ENCODE measurements at regions not wholly inside any gene's neighbourhood (a gene's known extent, or its start where the extent isn't known, plus 50 kb on each side); places are given as distances from the start of the nearest gene placed in this dataset.

DNA sequence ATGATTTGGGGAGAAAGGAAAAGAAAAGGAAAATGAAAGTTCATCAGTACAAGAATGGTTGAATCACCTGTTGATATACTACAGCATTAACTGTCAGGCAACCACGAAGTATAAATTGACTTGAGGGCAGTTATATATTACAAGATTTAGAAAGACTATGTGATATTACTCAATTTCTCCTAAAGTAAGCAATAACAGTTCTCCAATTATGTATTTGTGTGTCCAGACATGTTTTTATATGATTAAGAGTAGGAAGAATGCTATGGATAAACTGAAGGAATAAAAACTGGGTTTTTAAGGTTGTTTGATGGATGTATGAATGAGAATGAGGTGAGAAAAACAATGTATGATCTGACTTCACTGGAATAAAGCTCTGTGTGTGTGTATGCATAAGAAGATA is 2234.4 kb downstream of the ARAP2 start:
- H3K27ac Mint-ChIP-seq, result no peak overlapping the region
- no peaks in the 10 kb centered on the region for H3K4me1 Mint-ChIP-seq
- TF ChIP-seq, protein P1, sequence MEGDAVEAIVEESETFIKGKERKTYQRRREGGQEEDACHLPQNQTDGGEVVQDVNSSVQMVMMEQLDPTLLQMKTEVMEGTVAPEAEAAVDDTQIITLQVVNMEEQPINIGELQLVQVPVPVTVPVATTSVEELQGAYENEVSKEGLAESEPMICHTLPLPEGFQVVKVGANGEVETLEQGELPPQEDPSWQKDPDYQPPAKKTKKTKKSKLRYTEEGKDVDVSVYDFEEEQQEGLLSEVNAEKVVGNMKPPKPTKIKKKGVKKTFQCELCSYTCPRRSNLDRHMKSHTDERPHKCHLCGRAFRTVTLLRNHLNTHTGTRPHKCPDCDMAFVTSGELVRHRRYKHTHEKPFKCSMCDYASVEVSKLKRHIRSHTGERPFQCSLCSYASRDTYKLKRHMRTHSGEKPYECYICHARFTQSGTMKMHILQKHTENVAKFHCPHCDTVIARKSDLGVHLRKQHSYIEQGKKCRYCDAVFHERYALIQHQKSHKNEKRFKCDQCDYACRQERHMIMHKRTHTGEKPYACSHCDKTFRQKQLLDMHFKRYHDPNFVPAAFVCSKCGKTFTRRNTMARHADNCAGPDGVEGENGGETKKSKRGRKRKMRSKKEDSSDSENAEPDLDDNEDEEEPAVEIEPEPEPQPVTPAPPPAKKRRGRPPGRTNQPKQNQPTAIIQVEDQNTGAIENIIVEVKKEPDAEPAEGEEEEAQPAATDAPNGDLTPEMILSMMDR (IDR thresholded peaks at IDR 0.05; ENCODE audit: unreplicated experiment in 3 of 3), result no peak
- no peaks in the 10 kb centered on the region for H3K36me3 Mint-ChIP-seq (ENCODE audit: low read depth)
- H3K27me3 Mint-ChIP-seq (ENCODE audit: low read depth), result no peaks in the 10 kb centered on the region
- H3K9me3 Mint-ChIP-seq, result no peaks in the 10 kb centered on the region
- no peak overlapping the region for H3K4me3 Mint-ChIP-seq

GRCh38 chr4:34010751-34011519 is 2233.4 kb downstream of the ARAP2 start:
- TF ChIP-seq, protein P1 (IDR thresholded peaks at IDR 0.05; ENCODE audit: unreplicated experiment in 3 of 3), result no peak
- H3K27me3 Mint-ChIP-seq (ENCODE audit: low read depth), result no peaks in the 10 kb centered on the region

GRCh38 chr4:34035225-34035624 is 2209.1 kb downstream of the ARAP2 start:
- no peaks in the 10 kb centered on the region for H3K27me3 Mint-ChIP-seq (ENCODE audit: low read depth)
- no peak overlapping the region for H3K4me3 Mint-ChIP-seq
- TF ChIP-seq, protein P1 (IDR thresholded peaks at IDR 0.05; ENCODE audit: unreplicated experiment in 3 of 3), result no peak
- no peaks in the 10 kb centered on the region for H3K36me3 Mint-ChIP-seq (ENCODE audit: low read depth)
- no peaks in the 10 kb centered on the region for H3K9me3 Mint-ChIP-seq
- H3K27ac Mint-ChIP-seq, result no peak overlapping the region
- H3K4me1 Mint-ChIP-seq, result no peaks in the 10 kb centered on the region

More at GRCh38 chr4:34010751-34011519, 2233.4 kb downstream of the ARAP2 start:
- Mint-ChIP-seq H3K4me1 (no peaks in the 10 kb centered on the region), H3K9me3 (no peaks in the 10 kb centered on the region), H3K36me3 (ENCODE audit: low read depth) (no peaks in the 10 kb centered on the region), H3K27ac (no peak overlapping the region), H3K4me3 (no peak overlapping the region)

DNA sequence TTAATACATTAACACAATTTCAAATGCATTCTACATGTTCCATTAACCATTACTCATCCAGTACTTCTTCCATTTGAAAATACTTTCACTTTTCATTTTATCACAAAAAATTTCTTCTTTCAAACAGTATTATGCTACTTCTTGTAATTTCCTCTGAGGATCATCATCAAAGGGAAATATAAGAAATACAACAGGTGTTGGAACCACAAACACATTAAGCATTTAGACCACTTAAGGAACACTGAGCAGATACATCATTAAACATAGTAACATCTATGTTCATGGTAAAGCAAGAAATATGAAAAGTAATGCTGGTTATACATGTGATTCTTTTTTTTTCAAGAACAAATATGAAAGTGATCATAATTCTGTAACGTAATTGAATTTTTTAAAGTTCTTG is 2207.0 kb downstream of the ARAP2 start:
- no peaks in the 10 kb centered on the region for H3K4me1 Mint-ChIP-seq
- TF ChIP-seq, protein P1 (IDR thresholded peaks at IDR 0.05; ENCODE audit: unreplicated experiment in 3 of 3), result no peak
- no peaks in the 10 kb centered on the region for H3K36me3 Mint-ChIP-seq (ENCODE audit: low read depth)
- no peak overlapping the region for H3K27ac Mint-ChIP-seq
- no peak overlapping the region for H3K4me3 Mint-ChIP-seq
- no peaks in the 10 kb centered on the region for H3K27me3 Mint-ChIP-seq (ENCODE audit: low read depth)
- H3K9me3 Mint-ChIP-seq, result no peaks in the 10 kb centered on the region

GRCh38 chr4:34039766-34040165 is 2204.5 kb downstream of the ARAP2 start:
- no peaks in the 10 kb centered on the region for H3K27me3 Mint-ChIP-seq (ENCODE audit: low read depth)
- no peaks in the 10 kb centered on the region for H3K4me1 Mint-ChIP-seq
- H3K4me3 Mint-ChIP-seq, result no peak overlapping the region
- H3K9me3 Mint-ChIP-seq, result no peaks in the 10 kb centered on the region
- TF ChIP-seq, protein P1 (IDR thresholded peaks at IDR 0.05; ENCODE audit: unreplicated experiment in 3 of 3), result no peak
- no peaks in the 10 kb centered on the region for H3K36me3 Mint-ChIP-seq (ENCODE audit: low read depth)
- no peak overlapping the region for H3K27ac Mint-ChIP-seq

GRCh38 chr4:34043131-34043530 is 2201.2 kb downstream of the ARAP2 start:
- H3K4me1 Mint-ChIP-seq, result no peaks in the 10 kb centered on the region
- H3K27ac Mint-ChIP-seq, result no peak overlapping the region
- TF ChIP-seq, protein P1 (IDR thresholded peaks at IDR 0.05; ENCODE audit: unreplicated experiment in 3 of 3), result no peak
- H3K9me3 Mint-ChIP-seq, result no peaks in the 10 kb centered on the region
- H3K36me3 Mint-ChIP-seq (ENCODE audit: low read depth), result no peaks in the 10 kb centered on the region
- no peak overlapping the region for H3K4me3 Mint-ChIP-seq
- no peaks in the 10 kb centered on the region for H3K27me3 Mint-ChIP-seq (ENCODE audit: low read depth)

Measured in nephron (organoid).